ENCODE measurements at regions not wholly inside any gene's neighbourhood (a gene's known extent, or its start where the extent isn't known, plus 50 kb on each side); places are given as distances from the start of the nearest gene placed in this dataset.
"Not testable (repeated sequence)": the region's sequence is repeated elsewhere in the genome, so short reads cannot be mapped to it uniquely, and the experiment has no call there.

- DNase-seq, result no peak
Observed at GRCh38 chr1:229888157-229888556, 178.9 kb upstream of the GALNT2 start.

GRCh38 chr1:229888561-229889001 lies 178.5 kb upstream of the GALNT2 start:
- DNase-seq, result no peak

DNA sequence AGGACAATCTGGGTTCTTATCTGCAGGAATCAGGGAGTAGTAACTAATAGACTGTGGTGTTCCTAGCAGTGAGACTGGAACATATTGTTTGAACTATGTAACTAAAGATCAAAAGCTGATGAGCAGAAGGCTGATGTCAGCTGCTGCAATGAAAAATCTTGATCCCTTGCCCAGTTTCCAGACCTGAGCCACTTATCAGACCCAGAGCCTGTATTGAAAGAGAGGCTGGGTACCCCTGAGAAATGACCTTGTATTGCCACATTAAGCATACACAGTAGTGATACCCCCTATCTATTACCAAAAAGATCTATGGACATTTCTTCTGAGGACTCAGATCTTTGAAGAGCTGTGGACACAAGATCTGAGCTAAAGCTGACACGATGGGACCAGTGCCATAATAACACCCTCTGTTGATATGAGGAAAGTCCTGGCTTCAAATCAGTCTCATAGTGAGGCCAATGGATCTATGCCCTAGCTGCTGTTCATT lies 178.0 kb upstream of the GALNT2 start:
- no peak for DNase-seq

- DNase-seq, result no peak
Observed at GRCh38 chr1:229891227-229891626, 175.8 kb upstream of the GALNT2 start.

DNA sequence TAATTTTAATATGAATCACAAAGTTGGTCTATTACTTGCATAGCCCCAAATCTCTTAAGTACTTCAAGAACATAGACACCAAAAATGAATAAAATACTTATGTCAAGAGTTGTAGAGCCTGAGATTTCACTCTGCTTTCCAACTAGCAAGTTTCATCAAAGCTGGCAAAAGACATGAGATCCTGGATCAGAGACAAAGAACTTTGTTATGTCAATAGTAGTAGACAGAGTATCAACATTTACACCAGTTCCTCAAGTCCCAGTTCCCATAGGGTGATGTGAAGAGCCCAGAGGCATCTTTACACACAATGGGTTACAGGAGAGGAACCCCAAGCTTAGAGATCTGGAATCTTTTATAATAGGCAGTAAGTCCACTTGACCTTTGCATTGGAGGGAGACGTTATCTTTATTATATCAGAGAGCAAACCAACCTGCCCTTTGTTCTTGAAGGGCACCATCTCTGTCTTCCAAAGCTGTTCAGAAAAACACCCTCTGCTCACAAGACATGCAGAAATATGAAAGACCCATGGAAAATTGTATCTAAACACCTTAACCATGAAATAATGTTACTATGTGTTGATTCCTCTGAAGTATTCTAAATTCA lies 174.4 kb upstream of the GALNT2 start:
- no peak for DNase-seq

GRCh38 chr1:229893762-229894444 lies 173.1 kb upstream of the GALNT2 start:
- DNase-seq, result peak; percentile 36

DNA sequence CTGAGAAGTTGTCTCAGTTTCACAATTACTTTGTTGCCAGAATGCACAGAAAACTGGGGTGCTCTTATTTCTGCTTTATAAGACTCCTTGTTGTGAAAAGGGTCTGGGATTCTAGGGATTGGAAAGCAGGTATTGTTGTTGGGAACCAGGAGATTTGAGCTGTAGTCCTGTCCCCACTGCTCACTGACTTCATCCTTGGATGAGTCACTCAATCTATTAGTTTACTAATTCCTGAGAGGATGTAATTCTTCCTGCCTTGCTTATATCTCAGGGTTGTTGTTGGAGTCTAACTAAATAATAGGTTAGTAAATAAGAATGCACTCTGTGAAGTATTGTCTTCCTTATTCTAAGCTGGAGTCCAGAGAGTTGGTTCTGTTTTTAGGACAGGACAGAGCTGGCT lies 172.5 kb upstream of the GALNT2 start:
- no peak for DNase-seq

DNA sequence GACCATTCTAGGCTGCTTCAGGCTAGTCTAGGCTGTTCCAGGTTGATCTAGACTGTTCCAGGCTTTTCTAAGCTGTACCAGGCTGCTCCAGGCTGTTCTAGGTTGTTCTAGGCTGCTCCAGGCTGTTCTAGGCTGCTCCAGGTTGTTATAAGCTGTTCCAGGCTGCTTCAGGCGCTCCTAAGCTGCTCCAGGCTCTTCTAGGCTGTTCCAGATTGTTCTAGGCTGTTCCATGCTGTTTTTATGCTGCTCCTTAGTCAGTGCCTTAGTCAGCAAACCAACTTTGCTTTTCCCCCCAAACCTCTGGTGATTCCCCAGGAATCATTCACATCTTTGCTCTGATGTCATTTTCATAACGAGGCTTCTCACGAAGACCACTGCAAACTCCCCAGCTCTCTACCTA lies 171.4 kb upstream of the GALNT2 start:
- DNase-seq, result no peak

GRCh38 chr1:229896306-229896705 lies 170.7 kb upstream of the GALNT2 start:
- no peak for DNase-seq

GRCh38 chr1:229896861-229897260 lies 170.2 kb upstream of the GALNT2 start:
- no peak for DNase-seq

GRCh38 chr1:229897501-229897900 lies 169.5 kb upstream of the GALNT2 start:
- DNase-seq, result no peak

GRCh38 chr1:229900220-229900619 lies 166.8 kb upstream of the GALNT2 start:
- DNase-seq, result no peak

DNA sequence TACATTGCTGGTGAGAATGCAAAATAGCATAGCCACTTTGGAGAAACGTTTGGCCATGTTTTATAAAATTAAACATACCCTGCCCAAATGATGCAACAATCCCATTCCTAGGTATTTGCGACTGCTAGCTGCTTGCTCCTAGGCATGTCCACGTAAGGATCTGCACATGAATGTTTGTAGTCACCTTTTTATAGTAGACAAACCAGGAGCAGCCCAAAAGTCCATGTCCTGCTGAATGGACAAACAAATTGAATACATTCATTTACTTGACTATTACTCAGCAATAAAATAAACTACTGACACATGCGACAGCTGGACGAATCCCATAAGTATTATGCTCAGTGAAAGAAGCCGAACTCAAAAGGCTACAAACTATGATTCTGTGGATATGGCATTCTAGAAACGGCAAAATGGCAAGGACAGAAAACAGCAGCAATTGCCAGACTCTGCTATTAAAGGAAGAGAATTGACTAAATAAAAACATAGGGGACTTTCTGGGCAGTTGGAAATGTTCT lies 161.9 kb upstream of the GALNT2 start:
- DNase-seq, result no peak

- no peak for DNase-seq
Observed at GRCh38 chr1:229905652-229906051, 161.4 kb upstream of the GALNT2 start.

- no peak for DNase-seq
Observed at GRCh38 chr1:229907884-229908638, 159.0 kb upstream of the GALNT2 start.

DNA sequence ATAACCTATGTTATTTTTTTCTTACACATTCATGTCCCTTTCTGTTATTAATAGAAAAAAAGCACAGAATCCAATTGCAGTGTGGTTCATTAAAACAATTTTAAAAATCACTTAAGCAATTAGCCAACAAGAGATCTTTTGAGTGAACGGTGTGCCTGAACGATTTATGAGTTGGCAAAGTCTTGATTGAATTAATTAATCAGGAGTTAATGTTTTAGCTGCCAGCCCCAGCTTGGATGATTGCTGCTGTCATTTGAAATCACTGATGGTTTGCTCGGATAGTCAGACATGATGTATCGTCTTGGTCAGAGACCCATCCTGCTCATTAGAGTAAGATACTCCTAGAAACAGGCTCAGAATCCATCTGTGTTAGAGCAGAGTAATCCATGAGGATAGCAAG lies 158.3 kb upstream of the GALNT2 start:
- no peak for DNase-seq

- DNase-seq, result no peak
Observed at GRCh38 chr1:229913489-229913888, 153.5 kb upstream of the GALNT2 start.

GRCh38 chr1:229919488-229919887 lies 147.6 kb upstream of the GALNT2 start:
- DNase-seq, result not testable (repeated sequence)

GRCh38 chr1:229920683-229921082 lies 146.4 kb upstream of the GALNT2 start:
- no peak for DNase-seq

- DNase-seq, result no peak
Observed at GRCh38 chr1:229922249-229922648, 144.8 kb upstream of the GALNT2 start.

DNA sequence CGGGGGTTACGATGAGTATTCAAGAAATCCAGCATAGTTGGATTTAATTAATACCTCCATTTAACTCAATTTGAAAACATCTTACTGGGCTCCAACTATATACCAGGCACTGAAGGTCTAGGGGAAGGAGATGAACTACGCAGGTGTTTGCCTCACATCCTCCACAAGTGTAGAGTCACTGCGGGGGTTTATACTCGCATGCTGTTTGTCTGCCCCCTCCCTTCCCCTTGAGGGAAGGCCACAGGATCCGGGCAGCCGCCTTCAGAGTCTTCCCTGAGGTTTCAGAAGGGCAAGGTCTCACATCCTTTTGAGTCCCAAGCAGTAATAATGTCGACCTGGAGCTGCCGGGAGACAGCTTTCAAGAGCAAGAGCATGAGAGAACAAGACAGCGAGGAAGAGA lies 142.4 kb upstream of the GALNT2 start:
- DNase-seq, result no peak

DNA sequence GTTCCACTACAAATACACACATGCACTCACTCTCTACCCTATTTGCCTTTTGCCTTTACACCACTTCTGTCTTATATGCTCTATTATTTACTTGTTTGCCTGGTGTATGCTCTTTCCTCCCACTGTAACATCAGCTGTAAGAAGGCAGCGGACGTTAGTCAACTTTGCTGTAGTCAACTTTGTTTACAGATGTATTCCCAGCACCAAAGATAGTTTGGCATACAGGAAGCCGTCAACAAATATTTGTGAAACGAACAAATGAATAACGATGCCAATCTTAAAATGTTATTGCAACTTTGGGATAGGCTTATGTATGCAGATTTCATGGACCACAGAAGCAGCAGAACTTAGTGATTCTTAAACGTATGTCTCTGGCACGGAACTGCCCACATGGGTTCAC lies 138.3 kb upstream of the GALNT2 start:
- DNase-seq, result no peak

- not testable (repeated sequence) for DNase-seq
Observed at GRCh38 chr1:229931751-229932150, 135.3 kb upstream of the GALNT2 start.

- not testable (repeated sequence) for DNase-seq
Observed at GRCh38 chr1:229935157-229935556, 131.9 kb upstream of the GALNT2 start.

Data from EL (cell line).